Cerebellar cortex (tissue), 1 donor: ENCODE measurements at regions not wholly inside any gene's neighbourhood (a gene's known extent, or its start where the extent isn't known, plus 50 kb on each side); places are given as distances from the start of the nearest gene placed in this dataset.

Experiments
- DNase-seq: peaks from one replicate; pipeline ENCODE4 v3.0.0-alpha.2; 2015; ENCODE audit warnings: low spot score

DNA sequence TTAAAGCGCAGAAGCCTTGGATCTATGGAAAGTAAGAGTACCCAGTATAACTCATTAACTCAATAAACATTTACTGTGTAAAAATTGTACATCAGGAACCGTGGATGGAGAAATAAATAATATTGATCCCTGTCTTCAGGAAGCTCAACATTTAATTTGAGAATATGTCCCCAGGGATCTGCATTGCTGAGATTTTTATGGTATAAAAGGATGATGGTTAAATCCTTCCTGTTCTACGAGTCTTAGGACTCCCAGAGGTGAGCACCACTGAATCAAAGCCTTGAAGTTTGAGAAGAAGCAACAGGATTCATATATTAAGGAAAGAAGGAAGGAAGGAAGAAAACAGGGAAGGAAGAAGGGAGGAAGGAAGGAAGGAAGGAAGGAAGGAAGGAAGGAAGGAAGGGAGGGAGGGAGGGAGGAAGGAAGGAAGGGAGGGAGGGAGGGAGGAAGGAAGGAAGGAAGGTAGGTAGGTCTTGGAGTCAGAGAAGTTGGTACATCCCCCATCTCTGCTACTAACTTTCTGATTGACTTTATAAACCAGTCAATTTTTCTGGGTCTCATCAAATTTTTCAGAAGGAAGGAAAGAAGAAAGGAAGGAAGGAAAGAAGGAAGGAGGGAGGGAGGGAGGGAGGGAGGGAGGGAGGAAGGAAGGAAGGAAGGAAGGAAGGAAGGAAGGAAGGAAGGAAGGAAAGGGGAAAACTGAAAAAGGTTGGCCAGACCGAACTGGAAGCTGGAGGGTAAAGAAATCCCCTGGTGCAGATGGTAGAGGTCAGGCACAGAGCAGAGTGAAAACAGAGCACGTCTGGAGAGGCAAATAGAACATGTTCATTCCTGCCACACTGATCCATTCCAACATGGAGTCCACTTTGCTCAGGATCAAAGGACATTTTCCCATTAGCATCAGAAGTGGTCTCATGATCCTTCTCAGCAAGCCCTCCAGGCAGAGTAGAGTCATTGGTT is 422.2 kb upstream of the CDH11 start:
- DNase-seq = no peak

DNA sequence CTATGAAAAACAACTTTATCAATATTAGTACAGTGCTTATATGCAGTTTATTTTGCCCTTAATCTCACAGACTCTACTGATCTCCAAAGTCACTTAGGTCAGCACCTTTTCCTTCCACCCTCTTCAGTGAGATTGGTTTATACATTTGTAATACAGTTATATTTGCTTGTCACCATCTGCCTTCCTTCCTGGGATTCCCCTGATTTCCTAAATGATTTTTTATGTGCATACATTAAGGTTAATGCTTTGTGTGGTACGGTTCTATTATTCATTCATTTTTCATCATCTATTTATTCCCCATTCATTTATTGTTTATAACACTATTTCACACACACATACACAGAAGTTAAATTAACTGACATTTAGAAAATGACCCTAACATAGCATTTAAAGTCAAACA is 419.8 kb upstream of the CDH11 start:
- DNase-seq = no peak

DNA sequence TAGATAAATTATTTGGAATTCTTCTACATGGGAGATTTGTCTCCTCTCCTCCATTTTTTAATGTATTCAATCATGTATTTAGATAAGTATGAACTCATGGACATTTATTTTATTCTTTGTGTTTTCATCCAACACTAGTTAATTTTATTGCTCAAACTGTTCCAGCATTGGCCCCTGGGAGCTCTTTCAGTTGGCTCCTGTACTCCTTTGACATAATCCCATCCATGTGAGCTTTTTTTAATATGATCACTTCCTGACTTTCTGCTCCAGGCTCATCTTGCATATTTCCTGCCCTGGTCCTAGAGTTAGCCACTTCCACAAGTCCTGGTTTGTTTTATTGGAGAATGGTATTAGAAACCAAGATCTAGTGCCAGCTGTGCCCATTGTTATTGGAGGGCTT is 419.0 kb upstream of the CDH11 start:
- no peak for DNase-seq

DNA sequence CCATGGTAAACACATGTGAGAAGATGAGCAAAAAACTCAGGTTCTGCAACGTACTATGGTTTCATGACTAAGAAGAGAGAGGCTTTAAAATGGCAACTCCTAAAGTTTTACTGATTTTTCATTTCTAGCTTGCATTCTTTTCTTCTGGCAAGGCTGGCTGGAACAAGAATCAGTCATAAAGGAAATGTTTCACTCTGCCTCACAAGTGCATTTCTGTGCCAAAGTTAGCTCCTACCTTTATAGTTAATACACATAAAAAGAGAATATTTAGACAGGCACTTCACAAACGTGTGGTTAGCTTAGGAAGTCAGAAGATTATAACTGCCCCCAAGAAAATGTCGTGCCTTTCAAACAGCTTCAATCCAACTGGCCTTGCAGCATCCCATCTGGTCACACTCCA is 417.1 kb upstream of the CDH11 start:
- DNase-seq = no peak

DNA sequence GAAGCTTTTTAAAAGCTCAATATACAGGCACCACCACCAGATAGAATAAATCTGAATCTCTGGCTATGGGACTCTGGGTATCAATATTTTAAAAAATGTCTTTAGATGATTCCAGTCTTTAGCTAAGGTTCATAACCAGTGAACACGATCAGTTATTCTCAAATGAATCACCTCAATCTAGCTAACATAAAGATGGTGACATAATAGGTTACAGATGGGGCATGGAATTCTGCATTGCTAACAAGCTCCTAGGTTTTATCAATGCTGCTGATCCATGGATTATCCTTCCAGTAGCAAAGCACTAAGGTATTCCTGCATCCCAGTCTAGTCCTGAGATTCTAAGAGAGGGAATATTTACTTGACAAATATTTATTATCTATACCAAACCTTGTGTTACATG is 415.5 kb upstream of the CDH11 start:
- DNase-seq = no peak

DNA sequence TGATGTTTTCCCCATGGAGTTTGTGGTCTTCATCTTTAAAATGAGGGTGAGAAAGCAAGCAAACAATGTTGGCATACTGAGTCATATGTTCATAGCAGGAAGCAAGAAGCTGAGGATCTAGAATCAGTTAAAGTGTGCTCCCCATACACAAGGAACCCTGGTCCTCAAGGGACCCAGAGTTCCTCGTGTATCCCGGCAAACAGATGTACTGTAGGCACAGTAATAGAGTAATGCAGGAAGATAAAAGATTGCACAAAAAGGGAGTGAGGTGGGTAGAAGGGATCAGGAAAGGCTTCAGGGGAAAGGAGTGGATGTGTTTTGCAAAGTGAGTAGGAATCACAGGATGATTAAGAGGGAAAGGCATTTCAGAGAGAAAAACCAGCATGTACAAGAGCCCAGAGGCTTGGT is 412.3 kb upstream of the CDH11 start:
- no peak for DNase-seq

DNA sequence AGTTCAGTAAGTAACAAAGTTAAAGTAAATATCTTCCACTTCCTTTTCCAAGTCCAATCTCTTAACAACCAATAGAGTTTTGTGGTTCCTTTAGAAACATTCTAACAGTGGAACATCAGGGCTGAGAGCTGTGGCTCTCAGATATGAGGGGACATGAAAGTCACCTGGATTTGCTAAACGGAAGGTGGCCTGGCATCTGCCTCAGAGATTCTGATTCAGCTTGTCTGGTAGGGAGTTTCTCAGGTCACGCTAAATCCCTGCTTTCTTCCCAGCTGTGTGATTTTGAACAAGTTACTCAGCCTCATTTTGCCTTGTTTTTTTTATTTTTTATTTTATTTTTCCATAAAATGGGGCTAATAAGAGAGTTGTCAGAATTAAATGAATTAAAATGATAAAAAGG is 411.0 kb upstream of the CDH11 start:
- DNase-seq = no peak

DNA sequence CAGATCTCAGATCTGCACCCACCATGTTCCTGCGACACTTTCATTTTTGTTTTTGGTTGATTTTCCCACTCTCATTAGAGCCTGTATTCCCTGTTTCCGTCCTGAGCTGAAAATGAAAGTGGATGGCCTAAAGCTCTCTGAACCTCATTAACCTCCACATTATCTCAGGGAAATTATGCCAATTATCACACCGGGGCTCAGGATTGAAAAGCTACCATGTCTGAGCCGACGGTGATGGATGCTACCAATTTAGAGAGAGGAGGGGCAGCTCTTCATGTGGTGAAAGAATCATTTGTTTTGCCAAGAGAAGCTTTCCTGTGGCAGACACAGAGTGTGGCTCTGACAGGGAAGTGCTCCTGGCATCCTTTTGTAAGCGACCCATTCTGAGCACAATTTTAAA is 410.4 kb upstream of the CDH11 start:
- no peak for DNase-seq

DNA sequence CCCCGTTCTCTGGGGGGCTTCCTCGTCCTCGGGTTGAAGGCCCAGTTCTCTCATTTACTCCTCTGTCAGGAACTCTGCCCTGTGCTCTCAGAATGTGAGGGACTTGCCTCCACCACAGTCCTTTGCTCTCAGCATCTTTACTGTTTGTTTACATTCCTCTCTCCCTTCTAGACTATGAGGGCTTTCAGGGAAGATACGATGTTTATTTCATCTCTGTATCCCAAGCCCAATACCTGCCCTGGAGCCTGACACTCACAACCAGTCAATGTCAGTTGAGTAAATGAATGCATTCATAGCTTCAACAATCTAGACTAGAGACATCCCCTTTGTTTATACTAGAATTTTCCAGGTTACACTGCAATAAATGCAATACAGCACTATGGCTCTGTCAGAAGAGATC is 409.6 kb upstream of the CDH11 start:
- DNase-seq = no peak

DNA sequence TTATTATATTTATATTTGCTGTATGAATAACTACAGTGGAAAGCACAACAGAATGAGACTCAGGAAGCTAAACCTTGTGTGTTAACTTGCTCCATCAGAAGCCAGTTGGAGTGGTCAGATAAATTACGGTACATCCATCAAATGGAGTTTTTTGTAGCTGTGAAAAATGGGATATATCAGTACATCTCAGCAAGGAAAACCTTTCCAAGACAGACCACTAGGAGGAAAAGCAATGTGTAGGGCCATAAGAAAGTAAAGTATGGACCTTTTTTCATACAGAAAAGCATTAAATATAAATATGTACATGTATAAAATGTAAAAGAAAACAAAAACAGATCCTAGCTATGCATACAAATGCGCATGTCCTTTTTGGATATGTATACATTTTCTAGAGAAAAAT is 403.8 kb upstream of the CDH11 start:
- DNase-seq = no peak

DNA sequence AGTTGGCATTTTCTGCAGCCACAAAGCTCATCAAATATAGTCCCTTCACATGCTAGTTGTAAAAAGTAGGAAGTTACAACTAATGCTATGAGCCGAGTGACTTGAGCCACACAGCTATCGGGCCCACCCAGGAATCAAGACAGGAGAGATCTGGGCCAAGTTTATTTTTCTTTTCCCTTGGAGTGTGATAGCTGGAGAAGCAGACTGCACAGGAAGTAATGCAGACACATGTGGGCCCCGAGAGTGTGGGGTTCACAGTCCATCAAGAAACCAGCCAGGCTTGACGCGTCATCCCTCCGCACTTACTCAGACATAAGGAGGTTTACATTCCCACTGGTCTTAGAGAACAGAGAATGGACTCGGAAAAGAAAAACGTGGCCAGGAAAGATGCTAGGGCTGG is 403.1 kb upstream of the CDH11 start:
- DNase-seq = no peak

DNA sequence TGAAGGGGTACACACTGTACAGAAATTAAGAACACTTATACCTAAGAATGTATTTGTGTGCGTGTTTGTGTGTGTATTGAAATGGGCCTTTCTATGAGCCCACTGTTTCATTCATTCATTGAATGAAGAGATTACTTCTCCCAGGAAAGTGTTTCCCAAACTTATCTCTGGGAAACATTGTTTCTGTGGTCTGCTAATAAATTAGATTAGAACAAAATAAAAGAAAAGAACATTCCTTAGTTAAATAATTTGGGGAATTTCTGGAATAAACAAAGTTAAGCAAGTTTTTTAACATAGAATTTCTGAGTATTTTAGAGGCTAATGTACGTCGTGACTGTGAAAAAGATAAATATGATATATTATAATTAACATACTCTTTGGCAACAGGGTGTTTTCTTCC is 402.4 kb upstream of the CDH11 start:
- no peak for DNase-seq

DNA sequence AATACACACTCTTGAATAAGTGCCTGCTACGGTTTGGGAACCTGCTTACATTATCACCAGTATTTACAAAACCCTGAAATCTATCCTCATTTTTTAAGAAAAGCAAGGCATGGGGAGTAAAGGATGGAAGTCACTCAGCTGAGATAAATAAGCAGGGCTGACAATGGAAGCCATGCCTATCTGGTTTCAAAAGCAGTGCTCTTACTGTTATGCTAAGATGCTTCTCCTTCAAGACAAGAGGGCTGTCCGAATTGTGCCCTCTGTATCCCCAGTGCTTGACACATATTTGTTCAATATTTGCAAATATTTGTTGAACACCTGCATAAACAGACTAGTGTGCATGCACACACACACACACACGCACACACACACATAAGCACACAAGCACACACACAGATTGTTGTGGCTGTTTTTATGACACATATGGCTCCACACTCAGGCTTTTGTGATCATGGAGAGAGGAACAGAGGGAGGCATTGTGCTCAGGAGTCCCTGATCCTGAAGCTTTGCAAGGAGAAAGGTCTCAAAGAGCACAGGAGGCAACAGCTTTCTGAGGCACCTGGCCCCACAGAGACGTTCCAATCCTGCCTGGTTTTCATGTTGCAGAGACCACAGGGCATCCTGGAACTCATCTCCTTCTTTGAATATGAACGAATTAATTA is 401.6 kb upstream of the CDH11 start:
- no peak for DNase-seq

DNA sequence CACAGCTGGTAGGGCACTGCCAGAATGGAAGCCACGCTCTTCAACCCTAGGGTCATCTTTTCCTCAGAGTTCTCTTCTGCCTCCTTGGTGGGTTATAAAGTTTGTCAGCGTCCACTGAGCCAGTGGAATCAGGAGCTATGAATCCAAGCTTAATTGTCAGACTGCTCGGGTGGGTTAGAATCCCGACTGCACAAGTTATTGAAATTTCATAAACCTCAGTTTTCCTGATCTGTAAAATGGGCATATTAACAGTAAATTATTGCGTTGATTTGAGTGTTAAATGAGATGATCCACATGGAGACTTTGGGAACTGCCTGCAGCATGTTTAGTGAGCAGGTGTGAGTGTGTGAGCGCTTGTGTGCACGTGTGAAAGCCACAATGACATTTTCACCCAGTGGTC is 400.5 kb upstream of the CDH11 start:
- no peak for DNase-seq

DNA sequence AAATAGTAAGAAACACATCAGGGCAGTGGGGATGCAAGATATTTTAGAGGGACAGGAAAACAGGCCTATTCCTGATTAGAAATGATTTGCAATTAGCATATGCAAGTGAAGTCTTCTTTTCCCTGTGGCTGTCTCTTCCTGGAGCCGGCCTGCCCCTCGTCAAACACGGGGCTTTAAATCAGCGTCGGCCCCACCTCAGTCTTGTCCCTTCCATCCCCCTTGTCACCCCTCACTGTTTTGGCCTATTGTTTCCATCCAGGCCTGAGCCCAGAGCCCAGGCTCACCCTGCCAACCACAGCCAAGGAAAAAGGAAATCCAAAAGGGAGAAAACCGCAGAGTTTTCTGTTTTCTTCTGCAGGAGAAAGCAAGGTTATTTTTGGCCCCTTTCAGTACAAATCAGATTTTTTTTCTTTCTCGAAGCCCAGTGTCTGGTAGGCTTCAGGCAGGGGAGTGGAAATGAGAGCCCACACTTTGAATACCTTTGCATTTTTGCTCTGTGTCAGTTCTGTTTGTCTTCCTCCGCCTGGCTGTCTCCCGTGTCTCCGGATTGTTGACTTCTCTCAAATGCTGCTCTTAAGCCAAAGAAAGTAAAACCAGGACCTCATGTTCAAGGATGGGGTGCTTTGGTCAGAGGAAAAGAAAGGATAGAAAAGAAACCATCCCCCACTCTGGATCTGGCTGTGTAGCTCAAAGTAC is 399.9 kb upstream of the CDH11 start:
- no peak for DNase-seq

DNA sequence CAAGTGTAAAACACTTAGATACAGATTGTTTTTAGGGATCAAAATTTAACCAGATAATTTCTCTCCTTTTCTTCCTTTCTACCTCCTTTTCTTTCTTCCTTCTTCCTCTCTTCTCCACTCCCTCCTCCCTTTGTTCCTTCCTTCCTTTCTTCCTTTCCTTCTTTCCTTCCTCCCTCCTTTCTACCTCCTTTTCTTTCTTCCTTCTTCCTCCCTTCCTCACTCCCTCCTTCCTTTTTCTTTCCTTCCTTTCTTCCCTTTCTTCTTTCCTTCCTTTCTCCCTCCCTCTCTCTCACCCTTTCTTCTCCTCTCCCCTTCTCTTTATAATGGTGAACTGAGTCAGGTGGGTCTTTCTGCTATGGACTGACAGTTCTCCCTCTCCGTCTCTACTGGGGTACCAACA is 397.5 kb upstream of the CDH11 start:
- no peak for DNase-seq

DNA sequence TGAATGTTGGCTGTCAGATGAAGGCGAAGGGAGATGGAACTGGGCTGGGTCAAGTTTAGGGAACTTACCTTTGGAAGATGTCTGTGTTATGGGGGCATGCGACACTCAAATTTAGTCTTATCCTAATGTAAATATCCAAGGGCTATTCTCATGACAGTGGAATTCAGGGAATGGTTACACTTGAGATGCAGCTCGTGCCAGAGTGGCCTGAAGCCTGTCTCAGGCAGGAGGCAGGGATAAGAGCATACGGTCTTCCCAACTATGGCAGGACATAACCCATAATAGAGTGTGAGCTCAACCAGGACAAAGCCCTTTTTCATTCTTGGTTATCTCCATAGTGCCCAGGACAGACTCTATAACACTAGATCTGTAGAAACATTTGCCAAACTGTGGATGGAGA is 393.3 kb upstream of the CDH11 start:
- DNase-seq = no peak

DNA sequence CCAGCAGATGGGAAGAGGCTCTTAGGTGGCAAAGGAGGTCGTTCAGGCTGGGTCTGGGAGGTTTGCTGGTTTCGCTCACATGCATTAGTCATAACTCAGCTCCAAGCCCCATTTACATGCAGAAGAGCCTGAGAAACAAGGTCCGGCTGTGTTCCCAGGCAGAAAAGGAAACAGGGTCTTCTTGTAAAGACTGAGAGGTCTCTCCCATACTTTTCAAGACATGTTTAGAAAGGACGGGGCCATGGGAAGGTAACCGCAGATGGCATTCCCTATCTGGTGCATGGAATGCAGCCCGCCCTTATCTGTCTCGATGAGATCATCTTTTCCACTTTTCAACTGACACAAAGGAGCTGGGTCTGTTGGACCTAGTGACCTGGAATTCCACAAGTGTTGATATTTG is 389.0 kb upstream of the CDH11 start:
- no peak for DNase-seq

DNA sequence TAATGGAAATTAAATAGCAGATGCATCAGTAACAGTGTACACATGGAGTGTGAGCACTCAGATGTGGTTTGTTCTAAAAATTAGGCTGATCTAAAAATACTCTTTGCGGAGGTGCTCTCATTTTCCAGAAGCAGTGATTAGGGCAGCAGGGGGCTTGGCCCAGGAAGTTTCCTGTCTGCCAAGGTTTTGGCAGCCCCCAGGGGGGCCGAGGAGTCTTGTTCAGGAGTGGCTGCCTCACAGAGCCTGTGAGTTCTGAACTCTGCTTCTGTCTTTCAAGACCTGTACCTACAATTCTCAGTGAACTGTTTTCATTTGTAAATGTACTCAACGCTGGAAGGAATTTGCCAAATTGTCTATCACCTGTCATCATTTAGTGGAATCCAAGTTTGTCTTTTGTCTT is 388.4 kb upstream of the CDH11 start:
- DNase-seq = no peak

DNA sequence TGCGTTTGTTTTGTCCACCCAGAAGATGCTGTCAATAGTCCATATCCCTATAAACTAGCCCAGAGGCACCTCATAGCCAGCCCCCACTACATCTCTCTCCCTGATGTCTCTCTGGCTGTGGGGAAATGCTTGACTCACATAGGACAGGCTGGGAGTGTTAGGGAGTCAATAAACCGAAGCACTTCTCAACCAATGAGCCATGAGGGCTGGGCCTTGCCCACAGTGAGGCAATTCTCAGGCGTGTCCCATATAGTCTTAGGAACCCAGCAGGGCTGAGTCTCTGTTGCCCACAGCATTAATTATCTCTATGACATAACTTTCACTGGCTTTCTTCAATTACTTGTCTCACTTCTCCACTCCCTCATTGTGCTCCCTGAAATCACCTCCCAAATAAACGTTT is 387.3 kb upstream of the CDH11 start:
- no peak for DNase-seq

DNA sequence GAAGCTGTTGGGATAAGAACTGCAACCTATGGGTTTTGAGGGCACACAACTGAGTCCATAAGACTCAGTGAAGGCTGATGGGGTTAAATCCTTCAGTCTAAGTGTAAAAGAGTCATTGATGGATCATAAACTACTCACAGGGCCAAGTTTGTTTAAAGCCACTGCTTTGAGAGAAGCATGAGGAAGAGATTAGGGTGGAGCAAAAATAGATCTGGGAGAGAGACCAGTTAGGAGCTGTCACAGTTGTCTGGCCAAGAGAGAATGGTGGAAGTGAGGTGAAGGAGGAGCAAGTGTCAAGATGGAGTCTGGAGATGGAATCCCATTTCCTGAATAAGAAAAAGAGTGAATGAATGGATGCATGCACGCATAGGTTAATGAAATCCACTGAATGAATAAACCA is 379.1 kb upstream of the CDH11 start:
- DNase-seq = no peak

DNA sequence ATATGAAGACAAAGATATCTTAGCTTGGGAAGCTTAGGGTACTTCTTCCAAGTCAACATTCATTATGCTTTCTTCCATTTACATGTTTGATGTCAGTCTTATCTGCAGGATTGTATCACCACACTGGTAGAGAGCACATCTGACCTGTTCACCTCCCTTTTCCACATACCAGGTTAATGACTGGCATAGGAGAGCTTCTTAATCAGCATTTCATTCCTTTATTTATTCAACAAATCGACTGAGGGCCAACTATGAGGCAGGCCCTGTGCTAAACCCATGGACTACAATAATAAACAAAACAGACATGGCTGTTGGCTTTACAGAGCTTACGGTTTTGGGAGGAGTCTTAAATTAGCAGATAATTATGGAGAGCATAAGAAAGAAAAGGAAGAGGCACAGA is 378.1 kb upstream of the CDH11 start:
- DNase-seq = no peak

DNA sequence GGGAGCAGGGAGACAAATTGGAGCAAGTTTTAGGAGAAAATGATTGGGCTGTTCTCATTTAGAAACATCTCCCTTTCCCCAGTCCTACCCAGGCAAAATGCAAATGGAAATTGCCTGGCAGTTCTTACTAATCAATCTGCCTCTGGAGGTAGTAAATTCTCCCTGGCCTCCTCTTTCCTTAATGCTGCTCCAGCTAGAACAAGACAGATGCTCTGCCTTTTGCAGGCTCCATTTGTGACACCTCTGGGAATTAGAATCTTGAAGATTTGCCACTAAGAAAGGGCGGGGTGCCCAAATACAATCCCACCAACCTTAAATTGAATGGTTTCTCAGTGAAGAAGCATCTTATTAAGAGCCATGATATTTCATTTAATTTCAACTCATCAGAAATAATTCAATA is 377.7 kb upstream of the CDH11 start:
- no peak for DNase-seq
